ENCODE measurements at regions not wholly inside any gene's neighbourhood (a gene's known extent, or its start where the extent isn't known, plus 50 kb on each side); places are given as distances from the start of the nearest gene placed in this dataset.
"Not testable (repeated sequence)": the region's sequence is repeated elsewhere in the genome, so short reads cannot be mapped to it uniquely, and the experiment has no call there.

GRCh38 chr17:51347851-51348584 is 87.7 kb downstream of the UTP18 start:
- H3K27ac ChIP-seq: no peak overlapping the region
- no peak for DNase-seq (ENCODE audit: low read depth, low spot score)

GRCh38 chr17:51351080-51351479 is 90.7 kb downstream of the UTP18 start:
- DNase-seq (ENCODE audit: low read depth, low spot score): no peak
- no peak overlapping the region for H3K27ac ChIP-seq

DNA sequence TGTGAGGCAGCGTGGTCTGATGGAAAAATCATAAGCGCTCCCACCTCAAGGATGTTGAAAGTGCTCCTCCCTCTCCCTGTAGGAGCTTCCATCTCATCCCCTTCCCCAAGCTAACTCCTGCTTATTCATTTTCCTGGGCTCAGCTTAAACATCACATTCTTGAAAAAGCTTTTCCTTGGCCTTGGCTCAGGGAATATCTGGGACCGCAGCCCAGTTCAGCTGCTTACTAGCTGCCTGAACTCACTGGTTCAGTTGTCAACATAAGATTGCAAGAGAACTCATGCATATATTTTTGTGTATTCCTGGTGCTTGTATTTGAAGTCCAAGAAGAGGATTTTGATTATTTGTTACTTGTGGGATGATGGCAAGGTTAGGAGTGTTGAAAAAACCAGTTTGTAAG is 91.5 kb downstream of the UTP18 start:
- H3K27ac ChIP-seq: no peak overlapping the region

GRCh38 chr17:51352798-51353197 is 92.5 kb downstream of the UTP18 start:
- no peak for DNase-seq (ENCODE audit: low read depth, low spot score)

More for the DNA sequence above, 91.5 kb downstream of the UTP18 start:
- no peak for DNase-seq (ENCODE audit: low read depth, low spot score)

DNA sequence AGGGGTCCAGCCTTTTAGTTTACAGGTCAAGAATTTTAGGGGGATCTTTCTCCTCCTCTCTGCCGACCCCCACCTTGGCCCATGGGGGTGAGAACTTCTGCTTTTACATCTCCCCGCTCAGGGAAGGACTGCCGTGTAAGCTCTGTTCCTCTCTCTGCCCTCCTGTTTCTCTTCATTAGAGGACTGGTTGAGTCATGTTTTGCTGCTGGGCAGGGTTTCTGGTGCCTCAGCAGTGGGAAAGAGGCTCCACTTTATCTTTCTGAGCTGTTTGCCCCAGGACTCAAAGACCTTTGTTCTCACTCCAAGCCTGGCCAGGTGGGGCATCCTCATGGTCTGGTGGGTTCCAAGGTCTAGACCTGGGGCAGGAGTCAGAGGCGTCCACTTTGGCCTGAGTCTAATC is 93.0 kb downstream of the UTP18 start:
- no peak overlapping the region for H3K27ac ChIP-seq
- DNase-seq (ENCODE audit: low read depth, low spot score): no peak

More at GRCh38 chr17:51352798-51353197, 92.5 kb downstream of the UTP18 start:
- H3K27ac ChIP-seq: no peak overlapping the region

DNA sequence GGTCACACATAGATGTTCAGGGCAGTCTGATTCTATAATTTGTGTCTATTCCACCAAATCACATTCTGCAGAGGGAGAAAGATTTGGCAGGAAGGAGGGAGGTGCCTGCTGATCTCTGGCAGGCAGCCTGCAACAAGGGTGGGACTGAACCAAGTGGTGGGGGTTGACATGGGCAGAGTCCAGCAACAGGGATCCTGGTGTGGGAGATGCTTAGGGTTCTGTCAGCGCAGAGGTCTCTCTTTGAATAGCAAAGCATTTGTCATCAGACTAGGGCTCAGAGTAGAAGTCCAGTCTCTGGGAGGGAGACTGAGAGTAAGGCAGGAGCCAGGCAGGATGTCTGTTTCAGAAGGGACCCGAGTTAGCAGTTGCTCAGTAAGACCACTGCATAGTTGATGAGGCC is 94.6 kb downstream of the UTP18 start:
- no peak overlapping the region for H3K27ac ChIP-seq
- DNase-seq (ENCODE audit: low read depth, low spot score): no peak

DNA sequence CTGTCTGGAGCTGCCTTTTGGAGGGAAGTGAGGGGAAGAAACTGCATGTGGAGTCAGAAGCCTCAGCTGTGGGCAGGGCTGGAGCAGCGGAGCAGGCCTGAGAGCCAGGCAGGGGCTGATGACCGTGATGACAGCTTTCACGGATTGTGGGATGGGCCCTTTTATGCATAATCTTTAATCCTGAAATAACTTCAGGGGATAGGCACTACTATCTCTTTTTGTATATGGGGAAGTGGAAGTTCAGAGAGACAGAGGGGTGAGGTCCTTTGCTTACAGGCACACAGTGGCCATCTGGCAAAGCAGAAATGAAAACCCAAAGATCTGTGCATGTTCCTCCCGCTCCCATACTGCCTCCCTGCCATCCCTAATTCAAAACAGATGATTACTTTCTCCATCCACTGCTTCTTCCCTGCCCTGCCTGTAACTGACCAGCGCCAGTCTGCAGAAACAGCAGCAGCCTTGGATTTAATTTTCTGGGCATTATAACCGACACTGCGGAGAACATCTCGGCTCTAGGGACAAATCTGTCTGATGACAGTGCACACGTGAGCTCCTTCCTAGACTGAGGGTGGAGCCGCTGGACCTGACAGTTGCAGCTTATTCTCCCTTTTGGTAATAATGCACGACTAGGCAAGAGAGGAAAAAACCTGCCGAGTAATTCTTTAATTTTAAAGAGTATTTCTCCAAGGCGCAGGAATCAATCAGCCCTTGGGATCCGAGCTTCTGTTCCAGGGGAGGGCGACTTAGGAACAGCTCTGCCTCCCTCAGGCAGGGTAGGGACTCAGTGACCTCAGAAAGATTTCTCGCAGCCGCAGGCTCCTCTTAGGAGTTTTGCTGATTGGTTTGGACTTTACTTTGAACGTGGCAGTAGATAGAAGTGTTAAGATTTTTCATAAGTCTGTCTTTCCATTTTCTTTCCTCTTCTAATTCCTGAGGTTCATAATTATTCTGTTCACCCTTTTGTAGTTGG is 95.4 kb downstream of the UTP18 start:
- no peak for DNase-seq (ENCODE audit: low read depth, low spot score)
- H3K27ac ChIP-seq: no peak overlapping the region

DNA sequence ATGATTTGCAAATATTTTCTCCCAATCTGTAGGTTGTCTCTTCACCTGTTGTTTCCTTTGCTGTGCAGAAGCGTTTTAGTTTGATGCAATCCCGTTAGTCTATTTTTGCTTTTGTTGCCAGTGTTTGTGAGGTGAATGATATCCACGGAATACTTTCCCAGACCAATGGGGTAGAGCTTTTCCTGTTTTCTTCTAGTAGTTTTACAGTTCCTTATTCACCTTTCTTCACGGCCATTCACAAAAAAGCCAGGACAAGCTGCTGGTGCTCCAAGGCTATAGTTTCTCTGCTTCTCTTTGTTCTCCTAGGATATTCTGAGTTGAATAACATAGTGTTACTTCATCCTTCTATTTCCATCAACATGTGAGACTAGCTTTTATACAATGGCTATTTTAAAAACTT is 98.7 kb downstream of the UTP18 start:
- DNase-seq (ENCODE audit: low read depth, low spot score): no peak
- no peak overlapping the region for H3K27ac ChIP-seq

- H3K27ac ChIP-seq: no peak overlapping the region
- no peak for DNase-seq (ENCODE audit: low read depth, low spot score)
These were observed 102.7 kb downstream of the UTP18 start for GRCh38 chr17:51362811-51363585.

DNA sequence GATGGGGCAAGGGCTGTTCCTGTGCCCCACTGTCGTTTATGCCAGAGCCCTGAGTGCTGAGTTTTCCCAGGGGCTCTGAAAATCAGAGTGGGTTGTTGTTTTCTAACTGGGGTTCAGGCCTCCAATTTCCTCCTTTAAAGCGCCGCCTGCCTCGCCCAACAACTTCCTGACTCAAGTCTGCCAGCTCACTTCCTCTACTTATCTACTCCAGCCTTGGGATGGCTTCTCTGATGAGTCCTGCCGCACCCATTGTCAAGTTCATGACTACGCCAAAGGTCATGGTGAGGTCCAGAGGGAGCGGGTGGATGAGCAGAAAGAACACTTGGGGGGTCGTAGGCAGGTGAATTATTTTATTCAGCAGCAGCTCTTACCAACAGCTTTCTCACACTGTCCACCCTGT is 104.7 kb downstream of the UTP18 start:
- no peak overlapping the region for H3K27ac ChIP-seq
- DNase-seq (ENCODE audit: low read depth, low spot score): no peak

GRCh38 chr17:51366866-51367265 is 106.5 kb downstream of the UTP18 start:
- DNase-seq (ENCODE audit: low read depth, low spot score): no peak

DNA sequence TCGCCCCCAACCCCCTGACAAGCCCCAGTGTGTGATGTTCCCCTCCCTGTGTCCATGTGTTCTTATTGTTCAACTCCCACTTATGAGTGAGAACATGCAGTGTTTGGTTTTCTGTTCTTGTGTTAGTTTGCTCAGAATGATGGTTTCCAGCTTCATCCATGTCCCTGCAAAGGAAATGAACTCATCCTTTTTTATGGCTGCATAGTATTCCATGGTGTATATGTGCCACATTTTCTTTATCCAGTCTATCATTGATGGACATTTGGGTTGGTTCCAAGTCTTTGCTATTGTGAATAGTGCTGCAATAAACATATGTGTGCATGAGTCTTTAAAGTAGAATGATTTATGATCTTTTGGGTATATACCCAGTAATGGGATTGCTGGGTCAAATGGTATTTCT is 107.5 kb downstream of the UTP18 start:
- not testable (repeated sequence) for DNase-seq (ENCODE audit: low read depth, low spot score); H3K27ac ChIP-seq

More at GRCh38 chr17:51366866-51367265, 106.5 kb downstream of the UTP18 start:
- H3K27ac ChIP-seq: no peak overlapping the region

- DNase-seq (ENCODE audit: low read depth, low spot score): peak; percentile 22
- H3K27ac ChIP-seq: no peak overlapping the region
These were observed 111.4 kb downstream of the UTP18 start for GRCh38 chr17:51371732-51372151.

DNA sequence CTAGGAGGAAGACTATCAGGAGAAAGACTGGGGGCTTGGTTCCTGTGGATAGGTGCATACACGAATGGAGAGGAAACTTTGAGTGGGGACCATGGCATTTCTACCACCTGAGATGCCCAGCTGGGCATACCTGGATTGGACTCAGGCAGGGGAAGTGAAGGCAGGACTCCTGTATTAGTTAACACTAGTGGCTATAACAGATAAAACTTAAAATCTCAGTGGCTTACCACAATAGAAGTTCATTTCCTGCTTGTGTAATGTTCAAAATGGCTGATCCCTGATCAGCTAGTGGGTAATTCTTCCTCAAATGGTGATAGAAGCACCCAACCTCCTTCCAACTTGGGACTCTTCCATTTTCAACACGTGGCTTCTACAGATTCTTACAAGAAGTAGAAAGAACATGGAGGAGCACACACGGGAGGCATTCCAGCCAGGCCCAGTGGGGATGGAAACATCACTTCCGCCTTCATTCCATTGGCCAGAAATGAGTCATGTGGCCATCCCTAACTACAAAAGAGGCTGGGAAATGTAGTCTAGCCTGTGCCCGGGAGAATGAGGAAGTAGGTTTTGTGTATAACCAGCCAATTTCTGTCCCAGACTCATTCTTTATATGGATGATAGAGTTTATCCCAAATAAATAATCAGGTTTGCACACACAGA is 112.1 kb downstream of the UTP18 start:
- no peak overlapping the region for H3K27ac ChIP-seq
- DNase-seq (ENCODE audit: low read depth, low spot score): no peak

- H3K27ac ChIP-seq: no peak overlapping the region
- DNase-seq (ENCODE audit: low read depth, low spot score): no peak
These were observed 113.3 kb downstream of the UTP18 start for GRCh38 chr17:51373489-51374152.

DNA sequence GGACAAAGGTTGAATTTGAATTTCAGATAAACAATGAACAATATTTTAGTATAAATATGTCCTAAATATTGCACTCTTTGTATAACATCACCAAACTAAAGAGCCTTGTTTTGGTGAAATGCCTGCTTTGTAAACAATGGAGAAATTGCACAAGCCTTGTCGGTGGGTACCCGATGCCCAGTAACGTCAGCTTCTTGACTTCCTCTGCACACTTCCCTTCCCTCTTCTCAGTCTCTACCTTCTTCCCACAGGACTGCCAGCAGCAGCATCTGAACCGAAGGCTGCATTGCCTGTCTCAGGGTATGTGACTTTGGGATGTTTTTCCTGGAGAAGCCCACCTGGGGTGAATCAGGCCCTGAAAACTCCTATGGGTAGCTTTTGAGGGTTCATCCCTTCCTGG is 113.9 kb downstream of the UTP18 start:
- no peak overlapping the region for H3K27ac ChIP-seq
- DNase-seq (ENCODE audit: low read depth, low spot score): no peak

GRCh38 chr17:51375771-51376170 is 115.4 kb downstream of the UTP18 start:
- no peak overlapping the region for H3K27ac ChIP-seq

GRCh38 chr17:51376739-51377138 is 116.4 kb downstream of the UTP18 start:
- DNase-seq (ENCODE audit: low read depth, low spot score): no peak
- no peak overlapping the region for H3K27ac ChIP-seq

More at GRCh38 chr17:51375771-51376170, 115.4 kb downstream of the UTP18 start:
- DNase-seq (ENCODE audit: low read depth, low spot score): no peak

DNA sequence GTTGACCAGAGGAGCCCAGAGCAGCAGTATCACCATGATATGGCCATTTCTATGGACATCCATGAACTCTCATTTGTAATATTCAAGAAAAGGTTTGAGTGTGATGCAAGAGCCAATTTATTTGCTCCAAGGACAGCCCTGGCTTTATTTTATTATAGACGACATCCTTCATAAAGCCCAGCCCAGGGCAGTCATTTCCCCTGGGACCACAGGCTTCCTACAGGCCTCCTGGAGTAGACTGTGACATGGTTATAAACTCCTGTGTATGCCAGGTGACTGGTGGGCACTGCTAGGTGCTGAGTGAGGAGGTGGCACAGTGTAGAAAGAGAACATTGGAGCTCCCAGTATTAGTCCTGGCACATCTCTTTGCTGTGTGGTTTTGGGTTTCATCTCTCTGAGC is 120.9 kb downstream of the UTP18 start:
- DNase-seq (ENCODE audit: low read depth, low spot score): no peak
- no peak overlapping the region for H3K27ac ChIP-seq

Measured in epithelial cell of prostate (primary cell).